ENCODE measurements at regions not wholly inside any gene's neighbourhood (a gene's known extent, or its start where the extent isn't known, plus 50 kb on each side); places are given as distances from the start of the nearest gene placed in this dataset.

DNA sequence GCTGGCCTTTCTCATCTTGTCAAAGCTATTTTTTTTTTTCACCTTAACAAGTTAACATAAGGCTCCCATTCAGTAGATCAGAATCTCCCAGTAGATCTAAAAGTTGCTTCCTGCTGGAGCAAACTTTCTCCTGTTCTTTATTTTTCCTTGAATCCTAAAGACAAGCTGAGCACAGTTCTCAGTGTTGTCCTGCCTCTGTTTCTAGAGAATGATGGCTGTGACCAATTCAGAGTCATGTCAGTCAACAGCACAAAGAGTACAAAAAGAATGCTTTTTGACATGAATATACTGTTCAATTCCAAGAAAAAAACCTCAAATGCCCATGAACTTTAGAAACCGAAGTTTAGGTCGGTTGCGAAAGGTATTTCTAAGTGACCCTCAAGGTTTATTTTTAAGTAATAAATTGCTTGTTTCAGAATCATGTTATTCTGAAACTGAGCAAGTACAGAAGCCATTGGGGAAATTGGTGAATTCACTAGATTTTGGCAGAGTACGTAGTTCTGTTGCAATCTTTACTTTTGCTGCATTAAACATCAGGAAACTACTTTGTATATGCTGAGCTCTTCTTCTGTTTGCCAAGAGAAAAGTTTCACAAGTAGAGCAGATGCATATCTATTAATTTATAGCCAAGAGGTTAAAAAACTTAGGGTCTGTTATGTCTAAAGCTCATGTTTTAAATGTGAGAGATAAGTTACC lies 161.7 kb upstream of the RPS23 start:
- no peak for FAIRE-seq
- POLR2A ChIA-PET, result no interaction called here
- TF ChIP-seq, protein P1, sequence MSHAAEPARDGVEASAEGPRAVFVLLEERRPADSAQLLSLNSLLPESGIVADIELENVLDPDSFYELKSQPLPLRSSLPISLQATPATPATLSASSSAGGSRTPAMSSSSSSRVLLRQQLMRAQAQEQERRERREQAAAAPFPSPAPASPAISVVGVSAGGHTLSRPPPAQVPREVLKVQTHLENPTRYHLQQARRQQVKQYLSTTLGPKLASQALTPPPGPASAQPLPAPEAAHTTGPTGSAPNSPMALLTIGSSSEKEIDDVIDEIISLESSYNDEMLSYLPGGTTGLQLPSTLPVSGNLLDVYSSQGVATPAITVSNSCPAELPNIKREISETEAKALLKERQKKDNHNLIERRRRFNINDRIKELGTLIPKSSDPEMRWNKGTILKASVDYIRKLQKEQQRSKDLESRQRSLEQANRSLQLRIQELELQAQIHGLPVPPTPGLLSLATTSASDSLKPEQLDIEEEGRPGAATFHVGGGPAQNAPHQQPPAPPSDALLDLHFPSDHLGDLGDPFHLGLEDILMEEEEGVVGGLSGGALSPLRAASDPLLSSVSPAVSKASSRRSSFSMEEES (CRISPR knock-in tag; IDR thresholded peaks at IDR 0.05), result no peak
- no peak for TF ChIP-seq STAT5B (CRISPR knock-in tag; IDR thresholded peaks at IDR 0.05)
- no peak for TF ChIP-seq BRD4 (IDR thresholded peaks at IDR 0.05)
- TF ChIP-seq, protein P2, sequence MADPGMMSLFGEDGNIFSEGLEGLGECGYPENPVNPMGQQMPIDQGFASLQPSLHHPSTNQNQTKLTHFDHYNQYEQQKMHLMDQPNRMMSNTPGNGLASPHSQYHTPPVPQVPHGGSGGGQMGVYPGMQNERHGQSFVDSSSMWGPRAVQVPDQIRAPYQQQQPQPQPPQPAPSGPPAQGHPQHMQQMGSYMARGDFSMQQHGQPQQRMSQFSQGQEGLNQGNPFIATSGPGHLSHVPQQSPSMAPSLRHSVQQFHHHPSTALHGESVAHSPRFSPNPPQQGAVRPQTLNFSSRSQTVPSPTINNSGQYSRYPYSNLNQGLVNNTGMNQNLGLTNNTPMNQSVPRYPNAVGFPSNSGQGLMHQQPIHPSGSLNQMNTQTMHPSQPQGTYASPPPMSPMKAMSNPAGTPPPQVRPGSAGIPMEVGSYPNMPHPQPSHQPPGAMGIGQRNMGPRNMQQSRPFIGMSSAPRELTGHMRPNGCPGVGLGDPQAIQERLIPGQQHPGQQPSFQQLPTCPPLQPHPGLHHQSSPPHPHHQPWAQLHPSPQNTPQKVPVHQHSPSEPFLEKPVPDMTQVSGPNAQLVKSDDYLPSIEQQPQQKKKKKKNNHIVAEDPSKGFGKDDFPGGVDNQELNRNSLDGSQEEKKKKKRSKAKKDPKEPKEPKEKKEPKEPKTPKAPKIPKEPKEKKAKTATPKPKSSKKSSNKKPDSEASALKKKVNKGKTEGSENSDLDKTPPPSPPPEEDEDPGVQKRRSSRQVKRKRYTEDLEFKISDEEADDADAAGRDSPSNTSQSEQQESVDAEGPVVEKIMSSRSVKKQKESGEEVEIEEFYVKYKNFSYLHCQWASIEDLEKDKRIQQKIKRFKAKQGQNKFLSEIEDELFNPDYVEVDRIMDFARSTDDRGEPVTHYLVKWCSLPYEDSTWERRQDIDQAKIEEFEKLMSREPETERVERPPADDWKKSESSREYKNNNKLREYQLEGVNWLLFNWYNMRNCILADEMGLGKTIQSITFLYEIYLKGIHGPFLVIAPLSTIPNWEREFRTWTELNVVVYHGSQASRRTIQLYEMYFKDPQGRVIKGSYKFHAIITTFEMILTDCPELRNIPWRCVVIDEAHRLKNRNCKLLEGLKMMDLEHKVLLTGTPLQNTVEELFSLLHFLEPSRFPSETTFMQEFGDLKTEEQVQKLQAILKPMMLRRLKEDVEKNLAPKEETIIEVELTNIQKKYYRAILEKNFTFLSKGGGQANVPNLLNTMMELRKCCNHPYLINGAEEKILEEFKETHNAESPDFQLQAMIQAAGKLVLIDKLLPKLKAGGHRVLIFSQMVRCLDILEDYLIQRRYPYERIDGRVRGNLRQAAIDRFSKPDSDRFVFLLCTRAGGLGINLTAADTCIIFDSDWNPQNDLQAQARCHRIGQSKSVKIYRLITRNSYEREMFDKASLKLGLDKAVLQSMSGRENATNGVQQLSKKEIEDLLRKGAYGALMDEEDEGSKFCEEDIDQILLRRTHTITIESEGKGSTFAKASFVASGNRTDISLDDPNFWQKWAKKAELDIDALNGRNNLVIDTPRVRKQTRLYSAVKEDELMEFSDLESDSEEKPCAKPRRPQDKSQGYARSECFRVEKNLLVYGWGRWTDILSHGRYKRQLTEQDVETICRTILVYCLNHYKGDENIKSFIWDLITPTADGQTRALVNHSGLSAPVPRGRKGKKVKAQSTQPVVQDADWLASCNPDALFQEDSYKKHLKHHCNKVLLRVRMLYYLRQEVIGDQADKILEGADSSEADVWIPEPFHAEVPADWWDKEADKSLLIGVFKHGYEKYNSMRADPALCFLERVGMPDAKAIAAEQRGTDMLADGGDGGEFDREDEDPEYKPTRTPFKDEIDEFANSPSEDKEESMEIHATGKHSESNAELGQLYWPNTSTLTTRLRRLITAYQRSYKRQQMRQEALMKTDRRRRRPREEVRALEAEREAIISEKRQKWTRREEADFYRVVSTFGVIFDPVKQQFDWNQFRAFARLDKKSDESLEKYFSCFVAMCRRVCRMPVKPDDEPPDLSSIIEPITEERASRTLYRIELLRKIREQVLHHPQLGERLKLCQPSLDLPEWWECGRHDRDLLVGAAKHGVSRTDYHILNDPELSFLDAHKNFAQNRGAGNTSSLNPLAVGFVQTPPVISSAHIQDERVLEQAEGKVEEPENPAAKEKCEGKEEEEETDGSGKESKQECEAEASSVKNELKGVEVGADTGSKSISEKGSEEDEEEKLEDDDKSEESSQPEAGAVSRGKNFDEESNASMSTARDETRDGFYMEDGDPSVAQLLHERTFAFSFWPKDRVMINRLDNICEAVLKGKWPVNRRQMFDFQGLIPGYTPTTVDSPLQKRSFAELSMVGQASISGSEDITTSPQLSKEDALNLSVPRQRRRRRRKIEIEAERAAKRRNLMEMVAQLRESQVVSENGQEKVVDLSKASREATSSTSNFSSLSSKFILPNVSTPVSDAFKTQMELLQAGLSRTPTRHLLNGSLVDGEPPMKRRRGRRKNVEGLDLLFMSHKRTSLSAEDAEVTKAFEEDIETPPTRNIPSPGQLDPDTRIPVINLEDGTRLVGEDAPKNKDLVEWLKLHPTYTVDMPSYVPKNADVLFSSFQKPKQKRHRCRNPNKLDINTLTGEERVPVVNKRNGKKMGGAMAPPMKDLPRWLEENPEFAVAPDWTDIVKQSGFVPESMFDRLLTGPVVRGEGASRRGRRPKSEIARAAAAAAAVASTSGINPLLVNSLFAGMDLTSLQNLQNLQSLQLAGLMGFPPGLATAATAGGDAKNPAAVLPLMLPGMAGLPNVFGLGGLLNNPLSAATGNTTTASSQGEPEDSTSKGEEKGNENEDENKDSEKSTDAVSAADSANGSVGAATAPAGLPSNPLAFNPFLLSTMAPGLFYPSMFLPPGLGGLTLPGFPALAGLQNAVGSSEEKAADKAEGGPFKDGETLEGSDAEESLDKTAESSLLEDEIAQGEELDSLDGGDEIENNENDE (IDR thresholded peaks at IDR 0.05; ENCODE audit: low read depth, low read length), result no peak

More for the DNA sequence above, 161.7 kb upstream of the RPS23 start:
- DNase-seq (ENCODE audit: extremely low read depth in 1 of 4, low spot score in 3 of 4) (no peak), ATAC-seq (no peak)
- no peaks in the 10 kb centered on the region for H3K9me1 ChIP-seq (ENCODE audit: control insufficient read depth, insufficient read depth, low read length)
- no peak overlapping the region for H2AFZ ChIP-seq (ENCODE audit: low read depth, low read length)
- H4K20me1 ChIP-seq (replicated peaks; ENCODE audit: control insufficient read depth, insufficient read depth, low read length), result no peaks in the 10 kb centered on the region
- 71% methylated on average over 4 of the region's 4 CpGs for WGBS (ENCODE audit: insufficient coverage, low coverage, missing lambda C conversion rate)
- no peak overlapping the region for H3K9ac ChIP-seq (ENCODE audit: insufficient read depth in 1 of 2, low read depth in 2 of 2, low read length in 2 of 2)
- no peak overlapping the region for H3K4me2 ChIP-seq (ENCODE audit: insufficient read depth, low read length)
- H3K36me3 ChIP-seq (ENCODE audit: control insufficient read depth, insufficient read depth, low read length), result no peaks in the 10 kb centered on the region
- CTCF ChIA-PET (ENCODE audit: low intra/inter-chr PET ratio), result no interaction called here
- no peak overlapping the region; the same call in 2 of the 3 replicates for H3K27ac ChIP-seq (ENCODE audit: extremely low read depth, low read depth, low read length)
- intact Hi-C loops (cut with micrococcal nuclease) (no loop called here), in situ Hi-C loops (cut with MboI) (no loop called here)
- no peaks in the 10 kb centered on the region for H3K27me3 ChIP-seq (ENCODE audit: control insufficient read depth in 2 of 2, insufficient read depth in 2 of 2, low read length in 2 of 2)
- no TSS peak for BruUV-seq (replicated peaks)
- H3K4me1 ChIP-seq (replicated peaks in 1 of 2; ENCODE audit: control insufficient read depth in 2 of 2, insufficient read depth in 2 of 2, low read length in 2 of 2), result peaks cover 3 to 11% of the 10 kb centered on the region in 2 experiments; a peak in 4 of 5 replicates
- peaks cover 2% of the 10 kb centered on the region; the same call in 1 of the 3 replicates for H3K79me2 ChIP-seq (ENCODE audit: control insufficient read depth, insufficient read depth, low read length)
- no peaks in the 10 kb centered on the region for H3K9me3 ChIP-seq (replicated peaks; ENCODE audit: control insufficient read depth, insufficient read depth, low read depth, low read length)
- H3K4me3 ChIP-seq, result no peak overlapping the region
